ENCODE measurements at regions not wholly inside any gene's neighbourhood (a gene's known extent, or its start where the extent isn't known, plus 50 kb on each side); places are given as distances from the start of the nearest gene placed in this dataset.
A peak's percentile ranks its signal among the peaks of the same experiment; 100 is the strongest.

DNA sequence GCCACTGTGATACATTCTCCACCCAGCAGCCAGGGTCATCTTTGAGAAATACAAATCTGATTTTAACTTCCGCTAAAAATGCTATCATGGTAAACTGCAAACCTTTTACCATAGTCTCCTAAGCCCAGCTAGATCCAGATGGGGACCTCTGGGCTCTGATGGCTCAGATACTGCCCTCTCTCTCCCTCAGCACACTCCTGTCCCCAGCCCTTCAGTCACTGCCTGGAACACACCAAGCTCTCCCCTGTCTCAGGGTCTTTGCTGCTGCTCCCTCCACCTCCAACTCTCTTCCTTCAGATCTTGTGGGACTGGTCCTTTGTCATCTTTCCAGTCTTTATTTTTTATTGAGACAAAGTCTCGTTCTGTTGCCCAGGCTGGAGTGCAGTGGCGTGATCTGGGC, 65.1 kb downstream of the SPRY4 start:
- H3K4me1 ChIP-seq (ENCODE audit: control insufficient read depth, insufficient read depth, low read length, poor library complexity, severe bottlenecking), result peaks cover 6% of the 10 kb centered on the region
- no peak overlapping the region for H3K27ac ChIP-seq (ENCODE audit: low read depth, low read length, severe bottlenecking)
- H3K4me3 ChIP-seq (ENCODE audit: extremely low read depth, insufficient read depth, low read length, poor library complexity, severe bottlenecking), result no peak overlapping the region
- H3K36me3 ChIP-seq (ENCODE audit: control insufficient read depth, insufficient read depth, low read length), result no peaks in the 10 kb centered on the region
- 88 to 95% methylated on average over 3 of the region's 3 CpGs for WGBS, 2 experiments (ENCODE audit: insufficient coverage in 2 of 2)
- H3K9me3 ChIP-seq (ENCODE audit: control insufficient read depth, low read length), result no peaks in the 10 kb centered on the region

DNA sequence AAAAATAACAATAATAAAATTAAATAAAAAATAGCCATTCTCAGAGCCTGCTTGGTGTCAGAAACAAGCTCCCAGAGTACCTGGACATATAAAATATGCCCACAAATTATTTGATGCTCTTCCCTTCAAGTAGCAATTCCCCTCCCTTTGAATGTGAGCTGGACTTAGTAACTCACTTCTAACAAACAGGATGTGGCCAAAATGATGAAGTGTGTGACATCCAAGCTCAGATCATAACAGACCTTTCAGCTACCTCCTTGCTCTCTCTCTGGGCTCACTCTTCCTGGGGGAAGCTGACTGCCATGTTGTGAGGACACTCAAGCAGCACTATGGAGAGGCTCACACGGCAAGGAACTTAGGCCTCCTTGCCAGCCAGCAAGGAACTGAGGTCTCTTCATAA, 69.0 kb downstream of the SPRY4 start:
- Histone ChIP-seq H3K27ac (ENCODE audit: low read depth, low read length, severe bottlenecking) (no peak overlapping the region), H3K4me3 (ENCODE audit: extremely low read depth, insufficient read depth, low read length, poor library complexity, severe bottlenecking) (no peak overlapping the region), H3K36me3 (ENCODE audit: control insufficient read depth, insufficient read depth, low read length) (no peaks in the 10 kb centered on the region), H3K9me3 (ENCODE audit: control insufficient read depth, low read length) (no peaks in the 10 kb centered on the region), H3K4me1 (ENCODE audit: control insufficient read depth, insufficient read depth, low read length, poor library complexity, severe bottlenecking) (peaks cover 4% of the 10 kb centered on the region)
- 100% methylated on average over 1 of the region's 1 CpG for WGBS, 2 experiments (ENCODE audit: insufficient coverage in 2 of 2)

DNA sequence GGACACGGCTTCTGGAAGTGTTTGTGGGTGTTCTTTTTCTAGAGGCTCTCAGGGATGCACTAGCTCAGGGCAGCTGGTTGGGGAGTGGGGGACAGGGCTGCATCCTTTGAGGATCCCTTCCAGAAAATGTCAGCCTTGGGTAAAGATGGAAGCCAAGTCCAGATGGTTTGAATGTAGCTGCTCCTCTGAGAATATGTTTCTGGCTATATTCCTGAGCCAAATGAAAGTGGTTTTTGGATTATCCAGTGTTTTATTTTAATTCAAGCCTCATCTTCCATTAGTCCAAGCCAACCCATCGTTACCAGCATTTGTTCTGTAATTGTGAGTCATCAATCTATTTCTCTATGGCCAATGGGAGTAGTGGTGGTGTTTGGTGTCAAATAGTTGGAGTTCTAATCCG, 70.4 kb downstream of the SPRY4 start:
- WGBS, 2 experiments (ENCODE audit: insufficient coverage in 2 of 2), result 67 to 89% methylated on average over 1 of the region's 3 CpGs
- H3K36me3 ChIP-seq (ENCODE audit: control insufficient read depth, insufficient read depth, low read length), result no peaks in the 10 kb centered on the region

DNA sequence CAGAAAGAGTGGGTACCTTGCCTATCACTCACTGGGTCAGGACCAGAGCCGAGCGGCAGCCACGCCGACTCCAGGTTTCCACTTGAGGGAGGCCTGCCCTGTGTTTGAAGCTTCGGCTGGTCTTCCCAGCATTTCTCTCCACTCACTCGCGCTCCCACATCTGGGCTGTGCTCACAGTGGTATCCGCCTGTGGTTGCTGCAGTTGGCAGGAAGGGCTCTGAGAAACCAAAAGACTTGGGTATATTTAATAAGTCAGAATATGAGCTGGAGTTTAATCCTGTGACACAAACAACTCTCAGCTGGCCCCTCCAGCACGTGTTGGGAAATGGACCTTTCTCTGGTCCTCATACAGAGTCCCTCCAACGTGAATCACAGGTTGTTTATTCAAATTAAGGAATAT, 70.9 kb downstream of the SPRY4 start:
- no peaks in the 10 kb centered on the region for H3K9me3 ChIP-seq (ENCODE audit: control insufficient read depth, low read length)
- no peaks in the 10 kb centered on the region for H3K36me3 ChIP-seq (ENCODE audit: control insufficient read depth, insufficient read depth, low read length)
- H3K4me1 ChIP-seq (ENCODE audit: control insufficient read depth, insufficient read depth, low read length, poor library complexity, severe bottlenecking), result peaks cover 6% of the 10 kb centered on the region
- no peak overlapping the region for H3K27ac ChIP-seq (ENCODE audit: low read depth, low read length, severe bottlenecking)
- H3K4me3 ChIP-seq (ENCODE audit: extremely low read depth, insufficient read depth, low read length, poor library complexity, severe bottlenecking), result no peak overlapping the region
- WGBS, 2 experiments (ENCODE audit: insufficient coverage in 2 of 2), result 83 to 100% methylated on average over 1 to 2 of the region's 10 CpGs

More for the DNA sequence above, 70.4 kb downstream of the SPRY4 start:
- Histone ChIP-seq H3K4me1 (ENCODE audit: control insufficient read depth, insufficient read depth, low read length, poor library complexity, severe bottlenecking) (peaks cover 1% of the 10 kb centered on the region), H3K9me3 (ENCODE audit: control insufficient read depth, low read length) (no peaks in the 10 kb centered on the region), H3K4me3 (ENCODE audit: extremely low read depth, insufficient read depth, low read length, poor library complexity, severe bottlenecking) (no peak overlapping the region), H3K27ac (ENCODE audit: low read depth, low read length, severe bottlenecking) (no peak overlapping the region)

DNA sequence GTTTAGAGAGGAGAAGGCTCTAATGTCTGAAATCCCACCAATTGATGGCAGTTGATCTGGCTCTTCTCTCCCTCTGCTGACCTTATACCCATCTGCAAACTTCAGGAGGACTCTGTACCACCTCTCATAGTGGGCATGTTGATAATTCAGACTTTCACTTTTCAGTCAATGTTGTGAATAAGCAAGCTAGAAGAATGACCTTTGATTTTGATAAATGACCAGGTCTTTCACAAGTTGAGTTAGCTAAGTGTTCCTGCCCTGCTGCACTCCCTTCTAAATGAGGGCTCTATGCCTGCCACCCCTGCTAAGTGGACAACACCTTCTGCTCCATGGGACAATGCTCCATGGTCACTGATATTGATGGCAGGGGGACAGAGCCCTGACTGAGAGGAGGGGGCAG, 74.7 kb downstream of the SPRY4 start:
- H3K4me1 ChIP-seq (ENCODE audit: control insufficient read depth, insufficient read depth, low read length, poor library complexity, severe bottlenecking), result peaks cover 17% of the 10 kb centered on the region
- H3K4me3 ChIP-seq (ENCODE audit: extremely low read depth, insufficient read depth, low read length, poor library complexity, severe bottlenecking), result no peak overlapping the region
- H3K36me3 ChIP-seq (ENCODE audit: control insufficient read depth, insufficient read depth, low read length), result no peaks in the 10 kb centered on the region
- no peak overlapping the region for H3K27ac ChIP-seq (ENCODE audit: low read depth, low read length, severe bottlenecking)
- no peaks in the 10 kb centered on the region for H3K9me3 ChIP-seq (ENCODE audit: control insufficient read depth, low read length)

DNA sequence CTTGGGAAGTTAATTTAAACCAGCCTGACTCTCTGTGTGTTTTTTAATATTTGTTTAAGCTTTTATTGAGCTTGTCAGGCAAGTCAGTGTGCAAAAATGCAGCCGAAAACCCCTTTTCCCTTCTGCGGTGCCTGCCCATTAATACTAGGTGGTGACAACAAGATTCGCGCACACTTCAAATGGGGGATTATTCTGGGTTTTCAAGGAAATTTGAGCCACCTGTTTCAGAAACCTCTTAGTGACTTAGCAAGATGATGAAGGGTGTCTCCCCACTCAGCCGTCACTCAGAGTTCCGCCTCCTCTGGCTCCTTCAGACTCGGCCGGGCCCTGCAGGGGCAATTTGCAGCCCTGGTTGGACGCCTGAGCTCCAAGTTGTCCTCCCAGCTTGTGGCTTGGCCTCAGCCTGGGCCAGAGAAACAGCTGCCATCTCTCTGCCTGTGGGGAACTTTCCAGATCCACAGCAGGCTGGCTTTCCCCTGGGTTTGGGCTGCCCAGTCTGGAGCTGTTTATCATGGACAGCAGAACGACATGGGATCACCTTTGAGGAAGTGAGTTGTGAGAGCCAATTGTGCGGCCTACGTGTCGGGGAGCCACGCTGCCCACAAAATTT, 75.9 kb downstream of the SPRY4 start:
- WGBS, 2 experiments (ENCODE audit: insufficient coverage in 2 of 2), result 78 to 83% methylated on average over 12 to 13 of the region's 14 CpGs
- no peaks in the 10 kb centered on the region for H3K36me3 ChIP-seq (ENCODE audit: control insufficient read depth, insufficient read depth, low read length)
- peak overlapping the region; percentile 29 for H3K27ac ChIP-seq (ENCODE audit: low read depth, low read length, severe bottlenecking)
- H3K9me3 ChIP-seq (ENCODE audit: control insufficient read depth, low read length), result no peaks in the 10 kb centered on the region
- H3K4me3 ChIP-seq (ENCODE audit: extremely low read depth, insufficient read depth, low read length, poor library complexity, severe bottlenecking), result no peak overlapping the region
- H3K4me1 ChIP-seq (ENCODE audit: control insufficient read depth, insufficient read depth, low read length, poor library complexity, severe bottlenecking), result peaks cover 17% of the 10 kb centered on the region

DNA sequence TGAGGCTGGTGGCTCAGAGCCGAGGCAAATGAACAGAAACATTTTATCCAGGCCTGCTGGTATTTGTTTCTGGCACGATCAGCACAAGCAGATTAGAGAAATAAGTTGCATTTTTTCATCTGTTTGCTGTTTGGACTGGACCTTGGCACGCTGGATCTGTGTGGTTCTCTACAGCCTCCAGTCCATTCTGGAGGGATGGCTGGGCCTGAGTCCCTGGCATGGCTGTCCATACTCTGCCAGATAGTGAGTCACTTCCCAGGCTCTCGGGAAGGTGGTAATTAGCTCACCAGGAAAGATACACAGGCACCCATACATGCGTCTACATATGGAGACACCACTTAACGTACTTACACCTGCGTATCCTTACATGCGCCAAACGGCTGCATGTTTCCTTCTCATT, 78.6 kb downstream of the SPRY4 start:
- no peaks in the 10 kb centered on the region for H3K36me3 ChIP-seq (ENCODE audit: control insufficient read depth, insufficient read depth, low read length)
- H3K4me3 ChIP-seq (ENCODE audit: extremely low read depth, insufficient read depth, low read length, poor library complexity, severe bottlenecking), result no peak overlapping the region
- H3K4me1 ChIP-seq (ENCODE audit: control insufficient read depth, insufficient read depth, low read length, poor library complexity, severe bottlenecking), result peaks cover 17% of the 10 kb centered on the region
- WGBS, 2 experiments (ENCODE audit: insufficient coverage in 2 of 2), result 93 to 94% methylated on average over 8 to 9 of the region's 9 CpGs
- no peaks in the 10 kb centered on the region for H3K9me3 ChIP-seq (ENCODE audit: control insufficient read depth, low read length)
- peak overlapping the region; percentile 77 for H3K27ac ChIP-seq (ENCODE audit: low read depth, low read length, severe bottlenecking)

DNA sequence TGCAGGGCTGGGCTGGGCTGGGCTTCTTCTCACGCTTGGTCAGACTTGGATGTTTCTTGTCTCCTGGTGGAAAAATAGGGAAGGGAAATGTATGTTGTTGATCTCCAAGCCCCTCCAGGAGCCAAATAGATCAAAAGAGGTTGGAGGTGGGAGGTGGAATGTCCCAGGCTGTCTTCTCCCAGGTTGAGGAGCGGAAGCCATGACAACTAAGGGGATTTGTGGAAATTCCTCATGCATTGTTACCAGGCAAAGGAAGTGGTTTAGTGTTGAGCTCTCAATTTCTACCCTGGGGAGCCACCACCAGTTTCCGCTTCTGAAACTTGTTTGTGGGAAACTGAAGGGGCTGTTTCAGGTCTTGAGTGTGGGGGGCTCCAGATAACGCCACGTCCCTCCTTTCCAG, 79.0 kb downstream of the SPRY4 start:
- peak overlapping the region; percentile 77 for H3K27ac ChIP-seq (ENCODE audit: low read depth, low read length, severe bottlenecking)
- no peaks in the 10 kb centered on the region for H3K36me3 ChIP-seq (ENCODE audit: control insufficient read depth, insufficient read depth, low read length)
- H3K9me3 ChIP-seq (ENCODE audit: control insufficient read depth, low read length), result no peaks in the 10 kb centered on the region
- WGBS, 2 experiments (ENCODE audit: insufficient coverage in 2 of 2), result 83 to 89% methylated on average over 2 of the region's 5 CpGs
- H3K4me3 ChIP-seq (ENCODE audit: extremely low read depth, insufficient read depth, low read length, poor library complexity, severe bottlenecking), result no peak overlapping the region
- peaks cover 17% of the 10 kb centered on the region for H3K4me1 ChIP-seq (ENCODE audit: control insufficient read depth, insufficient read depth, low read length, poor library complexity, severe bottlenecking)

DNA sequence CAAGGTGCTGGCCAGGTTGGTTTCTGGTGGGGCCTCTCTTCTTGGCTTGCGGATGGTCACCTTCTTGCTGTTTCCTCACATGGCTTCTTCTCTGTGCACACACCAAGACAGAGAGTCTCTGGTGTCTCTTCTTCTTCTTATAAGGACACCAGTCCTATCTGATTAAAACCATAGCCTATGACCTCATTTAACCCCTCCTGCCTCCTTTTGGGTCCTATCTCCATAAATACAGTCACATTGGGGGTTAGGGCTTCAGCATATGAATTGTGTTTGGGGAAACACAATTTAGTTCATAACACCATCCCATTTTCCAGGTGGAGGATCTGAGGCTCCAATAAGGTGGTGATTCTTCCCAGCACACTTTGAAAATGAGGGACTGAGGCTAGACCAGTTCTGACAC, 80.4 kb downstream of the SPRY4 start:
- Histone ChIP-seq H3K27ac (ENCODE audit: low read depth, low read length, severe bottlenecking) (no peak overlapping the region), H3K36me3 (ENCODE audit: control insufficient read depth, insufficient read depth, low read length) (no peaks in the 10 kb centered on the region), H3K9me3 (ENCODE audit: control insufficient read depth, low read length) (no peaks in the 10 kb centered on the region), H3K4me1 (ENCODE audit: control insufficient read depth, insufficient read depth, low read length, poor library complexity, severe bottlenecking) (peaks cover 16% of the 10 kb centered on the region), H3K4me3 (ENCODE audit: extremely low read depth, insufficient read depth, low read length, poor library complexity, severe bottlenecking) (no peak overlapping the region)
- WGBS, 2 experiments (ENCODE audit: insufficient coverage in 2 of 2), result 86 to 100% methylated on average over 1 of the region's 1 CpG

DNA sequence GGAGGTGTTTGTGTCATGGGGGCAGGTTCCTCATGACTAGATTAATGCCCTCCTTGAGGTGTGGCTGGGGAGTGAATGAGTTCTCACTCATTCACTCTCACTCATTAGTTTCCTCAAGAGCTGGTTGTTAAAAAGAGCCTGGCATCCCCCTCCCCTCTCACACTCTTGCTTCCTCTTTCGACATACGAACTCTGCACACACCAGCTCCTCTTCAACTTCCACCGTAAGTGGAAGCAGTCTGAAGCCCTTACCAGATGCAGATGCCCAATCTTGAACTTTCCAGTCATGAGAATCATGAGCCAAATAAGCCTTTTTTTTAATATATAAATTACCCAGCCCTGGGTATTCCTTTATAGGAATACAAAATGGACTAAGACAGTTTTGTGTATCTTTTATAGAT, 82.5 kb downstream of the SPRY4 start:
- Histone ChIP-seq H3K4me3 (ENCODE audit: extremely low read depth, insufficient read depth, low read length, poor library complexity, severe bottlenecking) (no peak overlapping the region), H3K4me1 (ENCODE audit: control insufficient read depth, insufficient read depth, low read length, poor library complexity, severe bottlenecking) (peaks cover 11% of the 10 kb centered on the region), H3K9me3 (ENCODE audit: control insufficient read depth, low read length) (no peaks in the 10 kb centered on the region), H3K27ac (ENCODE audit: low read depth, low read length, severe bottlenecking) (no peak overlapping the region), H3K36me3 (ENCODE audit: control insufficient read depth, insufficient read depth, low read length) (no peaks in the 10 kb centered on the region)
- 100% methylated on average over 2 of the region's 3 CpGs; no CpG with 5 or more reads in 1 of the 2 experiments for WGBS, 2 experiments (ENCODE audit: insufficient coverage in 2 of 2)

DNA sequence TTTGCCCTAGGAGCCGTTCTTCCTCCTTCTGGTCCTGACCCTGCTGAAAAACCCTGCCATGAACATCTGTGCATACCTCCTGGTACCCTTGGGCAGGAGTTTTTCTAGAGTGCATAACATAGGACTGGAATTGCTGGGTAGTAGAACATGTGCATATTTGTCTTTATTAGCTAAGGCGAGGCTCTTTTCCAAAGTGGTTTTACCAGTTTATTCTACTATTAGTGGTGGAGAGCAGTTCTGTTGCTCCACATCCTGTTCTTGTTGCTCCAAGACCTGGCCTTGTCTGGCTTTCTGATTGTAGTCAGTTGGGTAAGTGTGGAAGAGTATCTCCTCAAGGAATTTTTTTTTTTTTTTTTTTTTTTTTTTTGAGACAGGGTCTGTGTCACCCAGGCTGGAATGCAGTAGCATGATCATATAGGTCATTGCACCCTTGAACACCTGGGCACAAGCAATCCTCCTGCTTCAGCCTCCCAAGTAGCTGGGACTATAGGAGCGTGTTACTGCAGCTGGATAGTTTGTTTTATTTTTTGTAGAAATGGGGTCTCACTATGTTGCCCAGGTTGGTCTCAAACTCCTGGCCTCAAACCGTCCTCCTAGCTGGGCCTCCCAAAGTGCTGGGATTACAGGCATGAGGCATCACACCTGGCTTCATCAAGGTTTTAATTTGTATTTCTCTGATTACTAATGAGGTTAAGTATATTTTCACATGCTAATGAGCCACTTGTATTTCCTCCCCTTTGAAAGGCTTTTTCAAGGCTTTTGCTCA, 85.2 kb downstream of the SPRY4 start:
- Histone ChIP-seq H3K27ac (ENCODE audit: low read depth, low read length, severe bottlenecking) (no peak overlapping the region), H3K4me3 (ENCODE audit: extremely low read depth, insufficient read depth, low read length, poor library complexity, severe bottlenecking) (no peak overlapping the region), H3K4me1 (ENCODE audit: control insufficient read depth, insufficient read depth, low read length, poor library complexity, severe bottlenecking) (peaks cover 19% of the 10 kb centered on the region), H3K36me3 (ENCODE audit: control insufficient read depth, insufficient read depth, low read length) (no peaks in the 10 kb centered on the region), H3K9me3 (ENCODE audit: control insufficient read depth, low read length) (no peaks in the 10 kb centered on the region)
- 94 to 100% methylated on average over 2 of the region's 4 CpGs for WGBS, 2 experiments (ENCODE audit: insufficient coverage in 2 of 2)
